IgD-negative memory B cell (primary cell): ENCODE measurements at regions not wholly inside any gene's neighbourhood (a gene's known extent, or its start where the extent isn't known, plus 50 kb on each side); places are given as distances from the start of the nearest gene placed in this dataset.

Experiments used
- H3K27ac Mint-ChIP-seq, 3 donors: one replicate each; pipeline ENCODE4 v1.8.0; 2020 to 2022; ENCODE audit warnings: mild to moderate bottlenecking in 3 of 3, mixed read lengths in 3 of 3, moderate library complexity in 1 of 3
- H3K27me3 Mint-ChIP-seq: one replicate; pipeline ENCODE4 v1.8.0; 2021; ENCODE audit warnings: mixed read lengths
- H3K36me3 Mint-ChIP-seq: one replicate; pipeline ENCODE4 v1.8.0; 2020; ENCODE audit warnings: mild to moderate bottlenecking, mixed read lengths
- H3K4me1 Mint-ChIP-seq, 3 donors: one replicate each; pipeline ENCODE4 v1.8.0; 2020 to 2022; ENCODE audit warnings: mixed read lengths in 3 of 3, mild to moderate bottlenecking in 1 of 3
- H3K4me3 Mint-ChIP-seq, 4 donors: one replicate each; pipeline ENCODE4 v1.8.0; 2020 to 2022; ENCODE audit warnings: mild to moderate bottlenecking in 4 of 4, mixed read lengths in 4 of 4, moderate library complexity in 3 of 4
- H3K9me3 Mint-ChIP-seq, 3 donors: one replicate each; pipeline ENCODE4 v1.8.0; 2020 to 2021; ENCODE audit warnings: mixed read lengths in 3 of 3, mild to moderate bottlenecking in 1 of 3

- peaks cover 0 to 3% (median under 1%) of the 10 kb centered on the region in 3 donors for H3K9me3 Mint-ChIP-seq
- H3K36me3 Mint-ChIP-seq, result no peaks in the 10 kb centered on the region
- no peaks in the 10 kb centered on the region for H3K4me1 Mint-ChIP-seq
- no peak overlapping the region for H3K27ac Mint-ChIP-seq
- H3K4me3 Mint-ChIP-seq, result no peak overlapping the region
- H3K27me3 Mint-ChIP-seq, result peaks cover 4% of the 10 kb centered on the region
Measured at GRCh38 chr10:129380279-129380678, 86.8 kb upstream of the MGMT start.

GRCh38 chr10:129381741-129382140 is 85.3 kb upstream of the MGMT start:
- H3K4me1 Mint-ChIP-seq, result no peaks in the 10 kb centered on the region
- H3K9me3 Mint-ChIP-seq, result peaks cover 0 to 3% (median 2%) of the 10 kb centered on the region in 3 donors
- H3K36me3 Mint-ChIP-seq, result no peaks in the 10 kb centered on the region
- H3K4me3 Mint-ChIP-seq, result no peak overlapping the region
- H3K27ac Mint-ChIP-seq, result peak overlapping the region in 1 of 3 donors; percentile 54
- peaks cover 7% of the 10 kb centered on the region for H3K27me3 Mint-ChIP-seq

GRCh38 chr10:129382401-129382800 is 84.6 kb upstream of the MGMT start:
- Mint-ChIP-seq H3K4me3 (no peak overlapping the region), H3K27me3 (peaks cover 9% of the 10 kb centered on the region), H3K36me3 (no peaks in the 10 kb centered on the region), H3K9me3 (peaks cover 0 to 3% (median 2%) of the 10 kb centered on the region in 3 donors), H3K27ac (peak overlapping the region in 1 of 3 donors; percentile 54), H3K4me1 (no peaks in the 10 kb centered on the region)

GRCh38 chr10:129383651-129384050 is 83.4 kb upstream of the MGMT start:
- Mint-ChIP-seq H3K9me3 (peaks cover 0 to 3% (median 2%) of the 10 kb centered on the region in 3 donors), H3K27ac (peak overlapping the region in 1 of 3 donors; percentile 79), H3K36me3 (no peaks in the 10 kb centered on the region), H3K4me3 (no peak overlapping the region), H3K4me1 (no peaks in the 10 kb centered on the region), H3K27me3 (peaks cover 9% of the 10 kb centered on the region)

GRCh38 chr10:129385600-129385999 is 81.4 kb upstream of the MGMT start:
- Mint-ChIP-seq H3K4me3 (no peak overlapping the region), H3K9me3 (peaks cover 0 to 3% (median 2%) of the 10 kb centered on the region in 3 donors), H3K4me1 (no peaks in the 10 kb centered on the region), H3K36me3 (no peaks in the 10 kb centered on the region), H3K27me3 (peaks cover 9% of the 10 kb centered on the region), H3K27ac (peak overlapping the region in 1 of 3 donors; percentile 59)

- Mint-ChIP-seq H3K9me3 (peaks cover 0 to 3% (median 2%) of the 10 kb centered on the region in 3 donors), H3K27me3 (peaks cover 14% of the 10 kb centered on the region), H3K4me3 (no peak overlapping the region), H3K27ac (no peak overlapping the region), H3K36me3 (no peaks in the 10 kb centered on the region), H3K4me1 (no peaks in the 10 kb centered on the region)
Measured at GRCh38 chr10:129386415-129387257, 80.4 kb upstream of the MGMT start.

GRCh38 chr10:129387258-129387525 is 79.8 kb upstream of the MGMT start:
- Mint-ChIP-seq H3K4me3 (no peak overlapping the region), H3K36me3 (no peaks in the 10 kb centered on the region), H3K4me1 (no peaks in the 10 kb centered on the region), H3K27ac (no peak overlapping the region), H3K27me3 (peaks cover 12% of the 10 kb centered on the region), H3K9me3 (peaks cover 0 to 3% (median 2%) of the 10 kb centered on the region in 3 donors)

- H3K4me1 Mint-ChIP-seq, result no peaks in the 10 kb centered on the region
- H3K4me3 Mint-ChIP-seq, result peak overlapping the region in 1 of 4 donors; percentile 6
- H3K27me3 Mint-ChIP-seq, result peaks cover 11% of the 10 kb centered on the region
- no peak overlapping the region for H3K27ac Mint-ChIP-seq
- H3K9me3 Mint-ChIP-seq, result peaks cover 0 to 2% (median 2%) of the 10 kb centered on the region in 3 donors
- no peaks in the 10 kb centered on the region for H3K36me3 Mint-ChIP-seq
Measured at GRCh38 chr10:129388435-129388834, 78.6 kb upstream of the MGMT start.

- peak overlapping the region in 1 of 3 donors; percentile 20 for H3K27ac Mint-ChIP-seq
Measured at GRCh38 chr10:129389194-129389593, 77.8 kb upstream of the MGMT start.

GRCh38 chr10:129390147-129390546 is 76.9 kb upstream of the MGMT start:
- no peak overlapping the region for H3K4me3 Mint-ChIP-seq
- no peaks in the 10 kb centered on the region for H3K4me1 Mint-ChIP-seq
- peaks cover 10% of the 10 kb centered on the region for H3K27me3 Mint-ChIP-seq
- no peaks in the 10 kb centered on the region for H3K36me3 Mint-ChIP-seq
- peaks cover 0 to 2% (median 0%) of the 10 kb centered on the region in 3 donors for H3K9me3 Mint-ChIP-seq
- H3K27ac Mint-ChIP-seq, result no peak overlapping the region

More at GRCh38 chr10:129389194-129389593, 77.8 kb upstream of the MGMT start:
- Mint-ChIP-seq H3K4me1 (no peaks in the 10 kb centered on the region), H3K9me3 (peaks cover 0 to 2% (median 0%) of the 10 kb centered on the region in 3 donors), H3K27me3 (peaks cover 10% of the 10 kb centered on the region), H3K36me3 (no peaks in the 10 kb centered on the region), H3K4me3 (no peak overlapping the region)

- peaks cover 8% of the 10 kb centered on the region for H3K27me3 Mint-ChIP-seq
- no peak overlapping the region for H3K4me3 Mint-ChIP-seq
- no peaks in the 10 kb centered on the region for H3K36me3 Mint-ChIP-seq
- H3K4me1 Mint-ChIP-seq, result no peaks in the 10 kb centered on the region
- H3K27ac Mint-ChIP-seq, result no peak overlapping the region
- H3K9me3 Mint-ChIP-seq, result no peaks in the 10 kb centered on the region
Measured at GRCh38 chr10:129390726-129391125, 76.3 kb upstream of the MGMT start.

GRCh38 chr10:129391464-129391863 is 75.6 kb upstream of the MGMT start:
- Mint-ChIP-seq H3K27me3 (peaks cover 8% of the 10 kb centered on the region), H3K4me1 (no peaks in the 10 kb centered on the region), H3K27ac (no peak overlapping the region), H3K4me3 (no peak overlapping the region), H3K36me3 (no peaks in the 10 kb centered on the region), H3K9me3 (no peaks in the 10 kb centered on the region)

- Mint-ChIP-seq H3K27me3 (peaks cover 5% of the 10 kb centered on the region), H3K27ac (no peak overlapping the region), H3K36me3 (no peaks in the 10 kb centered on the region), H3K4me1 (no peaks in the 10 kb centered on the region), H3K9me3 (no peaks in the 10 kb centered on the region), H3K4me3 (no peak overlapping the region)
Measured at GRCh38 chr10:129392855-129393254, 74.2 kb upstream of the MGMT start.

- H3K36me3 Mint-ChIP-seq, result no peaks in the 10 kb centered on the region
- no peak overlapping the region for H3K4me3 Mint-ChIP-seq
- H3K27ac Mint-ChIP-seq, result no peak overlapping the region
- H3K4me1 Mint-ChIP-seq, result no peaks in the 10 kb centered on the region
- H3K27me3 Mint-ChIP-seq, result peaks cover 5% of the 10 kb centered on the region
- H3K9me3 Mint-ChIP-seq, result no peaks in the 10 kb centered on the region
Measured at GRCh38 chr10:129393812-129394211, 73.2 kb upstream of the MGMT start.

GRCh38 chr10:129394518-129395328 is 72.3 kb upstream of the MGMT start:
- Mint-ChIP-seq H3K9me3 (no peaks in the 10 kb centered on the region), H3K4me1 (no peaks in the 10 kb centered on the region), H3K36me3 (no peaks in the 10 kb centered on the region), H3K27ac (no peak overlapping the region), H3K4me3 (no peak overlapping the region), H3K27me3 (peaks cover 5% of the 10 kb centered on the region)
